CD4-positive, alpha-beta memory T cell (primary cell): ENCODE measurements at regions not wholly inside any gene's neighbourhood (a gene's known extent, or its start where the extent isn't known, plus 50 kb on each side); places are given as distances from the start of the nearest gene placed in this dataset.
"Not testable (repeated sequence)": the region's sequence is repeated elsewhere in the genome, so short reads cannot be mapped to it uniquely, and the experiment has no call there.

Experiments
- CTCF ChIA-PET: fragments of 350-600 bp; sonication (Branson Sonifier 250); formaldehyde crosslinking; loops from one replicate; lab custom pipeline; 2021; ENCODE audit warnings: inconsistent platforms; ENCODE audit not compliant: partially characterized antibody; lab: Charles Lee
- POLR2A ChIA-PET: fragments of 350-600 bp; sonication (Branson Sonifier 250); formaldehyde crosslinking; loops from one replicate; lab custom pipeline; 2021; ENCODE audit not compliant: partially characterized antibody; lab: Charles Lee
- DNase-seq, 5 donors: peaks; one replicate each; pipeline versions ENCODE4 v3.0.0 to v3.0.0-alpha.2; 2020 to 2022; ENCODE audit warnings: mixed read lengths in 1 of 5
- H3K27ac ChIP-seq: one replicate; pipeline ENCODE4 v1.7.0; 2013; ENCODE audit warnings: low read depth, low read length
- H3K27me3 ChIP-seq: 2 replicates; pipeline ENCODE4 v1.7.0; 2013; ENCODE audit warnings: mild to moderate bottlenecking, low read length, moderate library complexity; ENCODE audit not compliant: insufficient read depth
- H3K36me3 ChIP-seq: 2 replicates; pipeline ENCODE4 v1.7.0; 2013; ENCODE audit warnings: mild to moderate bottlenecking, low read length, moderate library complexity; ENCODE audit not compliant: insufficient read depth
- H3K4me1 ChIP-seq: 2 replicates; pipeline ENCODE4 v1.7.0; 2013; ENCODE audit warnings: mild to moderate bottlenecking, low read length, moderate library complexity; ENCODE audit not compliant: insufficient read depth
- H3K4me3 ChIP-seq, 2 donors: one replicate each; pipeline ENCODE4 v1.7.0; 2013; ENCODE audit warnings: low read length in 2 of 2, mild to moderate bottlenecking in 1 of 2
- H3K9me3 ChIP-seq, 2 donors: one replicate each; pipeline ENCODE4 v1.7.0; 2013; ENCODE audit warnings: low read length in 2 of 2, control low read depth in 1 of 2; ENCODE audit not compliant: control insufficient read depth in 1 of 2
- H3K27ac Mint-ChIP-seq, 7 donors: one replicate each; pipeline ENCODE4 v1.8.0; 2020 to 2021; ENCODE audit warnings: mixed read lengths in 7 of 7, mild to moderate bottlenecking in 6 of 7, inconsistent platforms in 3 of 7, moderate library complexity in 3 of 7
- H3K27me3 Mint-ChIP-seq, 2 donors: one replicate each; pipeline ENCODE4 v1.8.0; 2020 to 2021; ENCODE audit warnings: mixed read lengths in 2 of 2
- H3K36me3 Mint-ChIP-seq, 2 donors: one replicate each; pipeline ENCODE4 v1.8.0; 2020 to 2021; ENCODE audit warnings: mixed read lengths in 2 of 2, inconsistent platforms in 1 of 2, mild to moderate bottlenecking in 1 of 2
- H3K4me1 Mint-ChIP-seq, 4 donors: one replicate each; pipeline ENCODE4 v1.8.0; 2020 to 2021; ENCODE audit warnings: mixed read lengths in 4 of 4, mild to moderate bottlenecking in 1 of 4
- H3K4me3 Mint-ChIP-seq, 8 donors: one replicate each; pipeline ENCODE4 v1.8.0; 2020 to 2021; ENCODE audit warnings: mixed read lengths in 8 of 8, mild to moderate bottlenecking in 7 of 8, moderate library complexity in 6 of 8, inconsistent platforms in 3 of 8
- H3K9me3 Mint-ChIP-seq, 8 donors: one replicate each; pipeline ENCODE4 v1.8.0; 2020 to 2021; ENCODE audit warnings: mixed read lengths in 8 of 8, mild to moderate bottlenecking in 5 of 8, inconsistent platforms in 3 of 8, moderate library complexity in 1 of 8
- intact Hi-C: fragments of 100-400 bp; cut with micrococcal nuclease; formaldehyde crosslinking; loops from one replicate; pipeline ENCODE4 v1.15.1; 2023

- H3K36me3 Mint-ChIP-seq, H3K27me3 Mint-ChIP-seq, POLR2A ChIA-PET, H3K4me3 ChIP-seq, H3K27ac Mint-ChIP-seq, H3K27ac ChIP-seq, intact Hi-C loops, H3K9me3 ChIP-seq, H3K36me3 ChIP-seq, H3K4me1 Mint-ChIP-seq, H3K9me3 Mint-ChIP-seq, H3K4me1 ChIP-seq, H3K27me3 ChIP-seq, DNase-seq: not testable (repeated sequence)
- CTCF ChIA-PET = interaction anchor here (0.7 kb wide), 1 partner anchor 1251 kb away, joined by 3 read pairs; no protein-coding TSS in a partner anchor
- H3K4me3 Mint-ChIP-seq = peak overlapping the region in 4 of 8 donors; percentile 20 to 70 (median 40)
These were observed 112.3 kb downstream of the NAB1 start for GRCh38 chr2:190761216-190761615.

- Mint-ChIP-seq H3K9me3 (peaks cover 0 to 3% (median 0%) of the 10 kb centered on the region in 8 donors), H3K36me3 (no peaks in the 10 kb centered on the region), H3K4me1 (peaks cover 2 to 10% (median 4%) of the 10 kb centered on the region in 4 donors), H3K27ac (no peak overlapping the region), H3K4me3 (no peak overlapping the region), H3K27me3 (peaks cover 0 to 8% of the 10 kb centered on the region in 2 donors)
- ChIA-PET CTCF (no interaction called here), POLR2A (no interaction called here)
- no peaks in the 10 kb centered on the region for H3K9me3 ChIP-seq
- DNase-seq = no peak
- no peak overlapping the region for H3K27ac ChIP-seq
- no peaks in the 10 kb centered on the region for H3K27me3 ChIP-seq
- H3K36me3 ChIP-seq = no peaks in the 10 kb centered on the region
- no peaks in the 10 kb centered on the region for H3K4me1 ChIP-seq
- intact Hi-C loops = no loop called here
- no peak overlapping the region for H3K4me3 ChIP-seq
These were observed 113.7 kb downstream of the NAB1 start for GRCh38 chr2:190762566-190762965.

GRCh38 chr2:190763100-190763499 lies 114.2 kb downstream of the NAB1 start:
- H3K27ac Mint-ChIP-seq = no peak overlapping the region
- H3K9me3 Mint-ChIP-seq = peaks cover 0 to 3% (median 0%) of the 10 kb centered on the region in 8 donors
- H3K36me3 Mint-ChIP-seq = no peaks in the 10 kb centered on the region
- Histone ChIP-seq H3K27ac (no peak overlapping the region), H3K36me3 (no peaks in the 10 kb centered on the region), H3K4me3 (no peak overlapping the region), H3K27me3 (no peaks in the 10 kb centered on the region), H3K4me1 (no peaks in the 10 kb centered on the region), H3K9me3 (no peaks in the 10 kb centered on the region)
- DNase-seq = no peak
- ChIA-PET POLR2A (no interaction called here), CTCF (interaction anchor here (0.9 kb wide), 1 partner anchor 83 kb away, joined by 3 read pairs; no protein-coding TSS in a partner anchor)
- H3K27me3 Mint-ChIP-seq = peaks cover 0 to 8% of the 10 kb centered on the region in 2 donors
- H3K4me3 Mint-ChIP-seq = no peak overlapping the region
- peaks cover 2 to 10% (median 4%) of the 10 kb centered on the region in 4 donors for H3K4me1 Mint-ChIP-seq
- intact Hi-C loops = no loop called here

GRCh38 chr2:190763901-190764514 lies 115.1 kb downstream of the NAB1 start:
- intact Hi-C loops = no loop called here
- Mint-ChIP-seq H3K4me1 (peaks cover 2 to 10% (median 4%) of the 10 kb centered on the region in 4 donors), H3K36me3 (no peaks in the 10 kb centered on the region), H3K4me3 (no peak overlapping the region), H3K27me3 (peaks cover 0 to 8% of the 10 kb centered on the region in 2 donors), H3K27ac (no peak overlapping the region), H3K9me3 (peaks cover 0 to 3% (median 0%) of the 10 kb centered on the region in 8 donors)
- Histone ChIP-seq H3K27ac (no peak overlapping the region), H3K4me1 (no peaks in the 10 kb centered on the region), H3K4me3 (no peak overlapping the region), H3K9me3 (no peaks in the 10 kb centered on the region), H3K27me3 (no peaks in the 10 kb centered on the region), H3K36me3 (no peaks in the 10 kb centered on the region)
- CTCF ChIA-PET = interaction anchor here (0.9 to 1.3 kb wide), 2 partner anchors 17 to 84 kb away, joined by 3 to 4 read pairs; no protein-coding TSS in a partner anchor
- POLR2A ChIA-PET = no interaction called here
- no peak for DNase-seq

GRCh38 chr2:190765386-190766173 lies 115.0 kb upstream of the GLS start:
- H3K36me3 Mint-ChIP-seq = no peaks in the 10 kb centered on the region
- no peaks in the 10 kb centered on the region for H3K27me3 Mint-ChIP-seq
- ChIA-PET CTCF (no interaction called here), POLR2A (no interaction called here)
- intact Hi-C loops = no loop called here
- no peak overlapping the region for H3K27ac ChIP-seq
- no peaks in the 10 kb centered on the region for H3K4me1 ChIP-seq
- no peaks in the 10 kb centered on the region for H3K27me3 ChIP-seq
- H3K9me3 Mint-ChIP-seq = no peaks in the 10 kb centered on the region
- no peak for DNase-seq
- H3K36me3 ChIP-seq = no peaks in the 10 kb centered on the region
- no peak overlapping the region for H3K4me3 ChIP-seq
- H3K4me3 Mint-ChIP-seq = no peak overlapping the region
- H3K27ac Mint-ChIP-seq = no peak overlapping the region
- H3K4me1 Mint-ChIP-seq = peaks cover 0 to 3% (median 2%) of the 10 kb centered on the region in 4 donors
- no peaks in the 10 kb centered on the region for H3K9me3 ChIP-seq

GRCh38 chr2:190766174-190766572 lies 114.4 kb upstream of the GLS start:
- no peaks in the 10 kb centered on the region for H3K36me3 ChIP-seq
- H3K9me3 ChIP-seq = no peaks in the 10 kb centered on the region
- POLR2A ChIA-PET = no interaction called here
- H3K4me1 ChIP-seq = no peaks in the 10 kb centered on the region
- Mint-ChIP-seq H3K27me3 (no peaks in the 10 kb centered on the region), H3K27ac (peak overlapping the region in 1 of 7 donors; percentile 9), H3K36me3 (no peaks in the 10 kb centered on the region), H3K9me3 (no peaks in the 10 kb centered on the region), H3K4me3 (no peak overlapping the region), H3K4me1 (peaks cover 0 to 2% (median under 1%) of the 10 kb centered on the region in 4 donors)
- no peak overlapping the region for H3K4me3 ChIP-seq
- no peaks in the 10 kb centered on the region for H3K27me3 ChIP-seq
- DNase-seq = no peak
- no peak overlapping the region for H3K27ac ChIP-seq
- CTCF ChIA-PET = interaction anchor here (0.8 kb wide), 1 partner anchor 15 kb away, joined by 3 read pairs; no protein-coding TSS in a partner anchor
- intact Hi-C loops = no loop called here

GRCh38 chr2:190766595-190766994 lies 114.0 kb upstream of the GLS start:
- H3K9me3 ChIP-seq = no peaks in the 10 kb centered on the region
- ChIA-PET CTCF (interaction anchor here (0.8 kb wide), 1 partner anchor 14 kb away, joined by 3 read pairs; no protein-coding TSS in a partner anchor), POLR2A (no interaction called here)
- H3K4me3 ChIP-seq = no peak overlapping the region
- no peaks in the 10 kb centered on the region for H3K9me3 Mint-ChIP-seq
- H3K4me1 Mint-ChIP-seq = peaks cover 0 to 2% (median under 1%) of the 10 kb centered on the region in 4 donors
- no peaks in the 10 kb centered on the region for H3K4me1 ChIP-seq
- no peak for DNase-seq
- no peak overlapping the region for H3K27ac ChIP-seq
- no peak overlapping the region for H3K27ac Mint-ChIP-seq
- no peaks in the 10 kb centered on the region for H3K36me3 ChIP-seq
- H3K4me3 Mint-ChIP-seq = peak overlapping the region in 1 of 8 donors; percentile 16
- intact Hi-C loops = no loop called here
- H3K36me3 Mint-ChIP-seq = no peaks in the 10 kb centered on the region
- no peaks in the 10 kb centered on the region for H3K27me3 Mint-ChIP-seq
- no peaks in the 10 kb centered on the region for H3K27me3 ChIP-seq
